Smooth muscle cell of the brain vasculature (primary cell): ENCODE measurements at regions not wholly inside any gene's neighbourhood (a gene's known extent, or its start where the extent isn't known, plus 50 kb on each side); places are given as distances from the start of the nearest gene placed in this dataset.
A peak's percentile ranks its signal among the peaks of the same experiment; 100 is the strongest.
"Not testable (repeated sequence)": the region's sequence is repeated elsewhere in the genome, so short reads cannot be mapped to it uniquely, and the experiment has no call there.

ENCODE experiments used
- DNase-seq: peaks from one replicate; pipeline ENCODE4 v3.0.0-alpha.2; 2012; ENCODE audit warnings: low read depth, low spot score

GRCh38 chr4:135948797-135949196 is 1583.5 kb downstream of the PCDH18 start:
- DNase-seq: no peak

- no peak for DNase-seq
These were observed 1590.6 kb downstream of the PCDH18 start for GRCh38 chr4:135941671-135942070.

- DNase-seq: no peak
These were observed 1598.3 kb downstream of the PCDH18 start for GRCh38 chr4:135934026-135934425.

- DNase-seq: no peak
These were observed 1604.6 kb downstream of the PCDH18 start for GRCh38 chr4:135927651-135928050.

- no peak for DNase-seq
These were observed 1611.2 kb downstream of the PCDH18 start for GRCh38 chr4:135921081-135921480.

GRCh38 chr4:135917011-135917410 is 1615.3 kb downstream of the PCDH18 start:
- DNase-seq: peak; percentile 3

GRCh38 chr4:135900956-135901355 is 1631.3 kb downstream of the PCDH18 start:
- DNase-seq: no peak

GRCh38 chr4:135864304-135864703 is 1662.7 kb upstream of the PABPC4L start:
- DNase-seq: not testable (repeated sequence)

GRCh38 chr4:135840781-135841180 is 1639.2 kb upstream of the PABPC4L start:
- no peak for DNase-seq

GRCh38 chr4:135839712-135840111 is 1638.1 kb upstream of the PABPC4L start:
- no peak for DNase-seq

GRCh38 chr4:135838889-135839288 is 1637.3 kb upstream of the PABPC4L start:
- DNase-seq: peak; percentile 46

GRCh38 chr4:135834471-135834870 is 1632.9 kb upstream of the PABPC4L start:
- DNase-seq: no peak

- DNase-seq: no peak
These were observed 1631.9 kb upstream of the PABPC4L start for GRCh38 chr4:135833529-135833928.

GRCh38 chr4:135824759-135825296 is 1623.2 kb upstream of the PABPC4L start:
- DNase-seq: no peak

GRCh38 chr4:135804785-135805184 is 1603.2 kb upstream of the PABPC4L start:
- no peak for DNase-seq

GRCh38 chr4:135777361-135777760 is 1575.8 kb upstream of the PABPC4L start:
- DNase-seq: no peak

GRCh38 chr4:135775909-135776308 is 1574.3 kb upstream of the PABPC4L start:
- DNase-seq: no peak

GRCh38 chr4:135770505-135770904 is 1568.9 kb upstream of the PABPC4L start:
- no peak for DNase-seq

- DNase-seq: no peak
These were observed 1543.3 kb upstream of the PABPC4L start for GRCh38 chr4:135744928-135745327.

GRCh38 chr4:135741583-135741982 is 1540.0 kb upstream of the PABPC4L start:
- DNase-seq: no peak

- DNase-seq: no peak
These were observed 1537.8 kb upstream of the PABPC4L start for GRCh38 chr4:135739354-135739753.

- no peak for DNase-seq
These were observed 1533.9 kb upstream of the PABPC4L start for GRCh38 chr4:135735512-135735911.

GRCh38 chr4:135732448-135732847 is 1530.9 kb upstream of the PABPC4L start:
- DNase-seq: no peak

- DNase-seq: no peak
These were observed 1530.1 kb upstream of the PABPC4L start for GRCh38 chr4:135731682-135732081.
